ENCODE measurements at regions not wholly inside any gene's neighbourhood (a gene's known extent, or its start where the extent isn't known, plus 50 kb on each side); places are given as distances from the start of the nearest gene placed in this dataset.

DNA sequence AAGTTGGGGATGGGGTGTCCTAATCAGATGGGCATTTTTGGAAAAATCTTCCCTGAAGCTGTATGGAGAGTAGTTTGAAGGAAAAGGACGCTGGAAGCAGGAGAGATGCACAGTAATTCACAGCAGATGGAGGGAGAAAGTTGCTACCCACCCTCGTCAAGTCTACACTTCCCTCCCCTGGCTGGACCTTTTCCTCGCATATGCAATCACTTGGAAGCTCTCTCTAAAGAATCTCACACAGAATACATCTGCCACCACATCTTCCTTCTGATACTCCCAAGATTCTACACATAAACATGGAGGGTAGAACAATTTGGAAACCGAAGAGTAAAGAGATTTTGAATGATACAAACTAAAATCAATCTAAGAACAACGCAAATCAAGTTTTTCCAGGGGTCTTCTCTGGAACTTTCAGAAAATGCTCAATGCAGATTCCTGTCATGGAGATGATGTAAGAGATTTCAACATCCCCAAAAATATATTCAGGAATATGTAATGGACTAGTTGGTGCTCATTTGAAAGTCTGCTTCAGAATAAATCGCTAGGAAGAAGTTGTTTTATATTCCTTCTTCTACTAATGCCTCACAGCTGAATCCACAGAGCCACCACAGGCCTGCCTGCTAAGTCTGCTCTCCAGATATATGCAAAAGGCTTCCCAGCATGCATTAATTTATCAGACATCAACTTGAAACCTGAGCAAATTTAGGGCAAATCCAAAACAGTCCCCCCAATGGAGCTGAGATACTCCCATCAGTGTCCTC lies 291.5 kb downstream of the LRATD1 start:
- no peak for DNase-seq

DNA sequence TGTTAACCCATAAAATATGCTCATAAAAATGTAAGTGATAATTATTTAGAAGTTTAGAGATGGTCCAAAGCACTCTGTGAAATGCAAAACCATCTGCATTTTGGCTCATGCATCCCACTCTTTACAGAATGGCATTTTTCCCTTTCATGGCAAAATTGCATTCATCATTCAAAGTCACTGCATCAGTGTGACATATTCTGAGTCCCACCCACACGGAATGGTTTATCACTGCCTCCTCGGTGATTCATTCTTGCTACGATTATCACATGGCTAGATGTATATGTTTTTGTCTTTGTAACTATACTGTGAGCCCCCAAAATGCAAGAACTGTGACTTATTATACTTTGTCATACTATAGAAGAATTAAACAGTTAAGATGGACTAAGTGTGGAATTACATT lies 293.0 kb downstream of the LRATD1 start:
- DNase-seq, result no peak

DNA sequence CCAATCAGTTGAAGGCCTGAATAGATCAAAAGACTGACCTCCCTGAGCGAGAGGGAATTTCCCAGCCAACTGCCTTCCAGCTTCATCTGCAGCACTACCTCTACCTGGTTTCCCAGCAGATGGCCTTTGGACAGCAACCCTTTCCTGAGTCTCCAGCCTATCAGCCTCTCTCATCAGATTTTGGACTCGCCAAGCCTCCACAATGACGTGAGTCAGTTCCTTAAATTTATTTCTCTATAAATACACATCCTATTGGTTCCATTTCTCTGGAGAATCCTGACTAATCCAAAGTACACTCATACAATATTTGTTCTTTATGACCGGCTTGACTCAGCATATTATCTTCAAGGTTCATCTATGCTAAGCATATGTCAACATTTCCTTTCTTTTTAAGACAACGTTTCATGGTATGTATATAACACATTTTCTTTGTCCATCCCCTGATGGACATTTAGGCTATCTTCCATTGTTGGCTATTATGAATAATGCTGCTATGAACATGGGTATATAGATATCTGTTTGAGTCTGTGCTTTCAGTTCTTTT lies 294.6 kb downstream of the LRATD1 start:
- DNase-seq, result no peak

DNA sequence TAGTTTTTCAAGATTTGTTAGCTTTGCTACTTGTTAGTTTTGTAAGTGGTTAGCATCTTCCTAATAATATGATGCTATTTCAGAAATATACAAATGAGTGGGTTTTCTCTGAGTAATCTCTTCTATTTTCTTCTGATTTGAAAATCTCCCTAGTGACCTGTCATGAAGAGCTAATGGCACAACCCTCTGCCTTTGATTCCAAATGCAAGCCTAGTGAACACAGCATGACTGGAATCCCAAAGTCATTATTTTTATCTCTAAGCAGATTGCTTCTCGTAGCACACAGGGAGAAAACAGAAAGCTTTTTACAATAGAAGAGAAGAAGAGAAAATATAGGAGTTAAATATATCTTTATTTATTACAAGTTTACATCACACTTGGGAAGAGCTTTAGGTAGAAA lies 295.5 kb downstream of the LRATD1 start:
- DNase-seq, result no peak

DNA sequence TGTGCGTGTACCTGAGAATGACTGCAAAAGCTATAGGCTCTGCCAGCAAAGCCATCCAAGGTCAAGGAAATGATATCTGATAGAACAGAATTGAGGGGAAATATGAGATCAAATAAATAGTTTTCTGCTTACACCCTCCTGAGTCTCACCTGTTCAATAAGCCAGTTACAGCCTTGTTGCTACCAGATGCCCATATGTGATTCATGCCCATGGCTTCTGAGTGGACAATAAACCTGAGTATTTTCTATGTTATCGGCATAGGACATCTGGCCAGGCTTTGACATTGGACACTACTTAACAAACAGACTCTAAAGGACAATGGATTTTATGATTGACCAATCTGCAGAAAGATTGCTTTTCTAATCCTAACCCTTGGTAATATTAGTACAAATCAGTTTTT lies 297.9 kb downstream of the LRATD1 start:
- no peak for DNase-seq

DNA sequence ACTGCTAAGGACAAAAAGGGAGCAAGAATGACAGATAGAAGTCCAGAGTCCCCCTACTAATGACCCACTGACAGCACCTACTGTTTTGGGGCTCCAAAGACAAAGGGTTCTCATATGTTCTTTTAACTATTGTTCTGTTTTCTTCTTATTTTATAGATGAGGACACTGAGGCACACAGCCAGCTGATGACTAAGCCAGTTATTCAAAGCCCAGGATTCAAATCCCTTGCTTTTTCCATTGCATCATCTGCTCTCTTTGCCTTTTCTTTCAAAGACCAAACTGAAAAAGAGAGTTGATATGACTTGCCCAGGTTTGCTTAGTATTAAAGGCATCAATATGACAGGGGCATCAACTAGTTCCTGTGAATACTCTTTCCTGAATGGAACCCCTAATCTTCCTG lies 299.8 kb downstream of the LRATD1 start:
- no peak for DNase-seq

DNA sequence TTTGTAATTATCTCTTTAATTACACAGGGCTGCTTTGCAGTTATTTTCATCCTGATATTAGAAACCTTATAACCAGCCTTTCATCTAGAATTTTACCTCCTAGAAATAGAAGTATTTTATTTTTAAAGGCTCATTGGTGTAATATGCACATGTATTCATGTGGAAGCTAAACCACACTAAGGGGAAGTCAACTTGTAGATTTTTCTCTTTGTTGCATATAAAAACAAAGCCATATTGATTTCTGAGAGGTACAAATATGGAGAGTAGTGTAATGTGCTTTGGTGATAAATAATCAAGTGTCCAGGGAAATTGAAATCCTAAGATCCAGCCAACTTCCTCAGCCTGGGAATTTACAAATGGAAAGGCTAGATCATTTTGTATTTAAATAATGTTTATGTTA lies 301.2 kb downstream of the LRATD1 start:
- DNase-seq, result no peak

DNA sequence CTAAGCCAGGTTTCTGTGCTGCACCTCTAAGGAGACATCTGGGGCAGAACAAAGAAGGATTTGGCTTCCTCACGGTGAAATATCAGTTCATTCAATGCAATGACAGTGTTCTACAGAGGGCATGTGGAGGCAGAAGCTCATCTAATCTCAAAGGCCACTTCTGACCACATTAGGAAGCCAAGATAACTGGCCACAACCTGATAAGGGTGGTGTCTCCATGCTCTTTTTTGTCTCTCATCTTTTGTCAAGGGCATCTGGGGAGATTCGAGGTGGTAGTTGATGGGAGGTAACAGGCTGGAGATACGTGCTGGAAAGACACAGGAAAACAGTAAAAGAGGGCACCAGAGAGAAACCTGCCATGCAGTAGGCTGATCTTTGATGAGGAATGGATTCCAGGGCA lies 303.9 kb downstream of the LRATD1 start:
- DNase-seq, result no peak

DNA sequence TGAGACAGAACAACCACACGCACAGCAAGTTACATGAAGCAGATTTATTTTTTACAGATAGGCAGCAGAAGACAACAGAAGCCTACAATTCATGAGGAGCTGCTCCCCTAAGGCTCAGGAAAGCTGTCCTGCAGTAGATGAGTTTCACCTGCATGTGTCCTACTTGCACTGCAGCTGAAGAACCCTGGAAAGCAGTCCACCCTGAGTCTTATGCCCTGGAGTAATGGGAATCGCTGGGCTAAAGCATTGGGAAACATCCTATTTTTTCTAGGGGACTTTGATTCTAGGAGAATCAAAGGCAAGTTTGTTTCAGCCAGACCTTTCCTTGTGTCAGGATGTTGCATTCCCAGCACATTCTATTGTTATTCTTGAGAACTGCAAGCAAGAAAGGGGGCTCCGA lies 304.8 kb downstream of the LRATD1 start:
- no peak for DNase-seq

DNA sequence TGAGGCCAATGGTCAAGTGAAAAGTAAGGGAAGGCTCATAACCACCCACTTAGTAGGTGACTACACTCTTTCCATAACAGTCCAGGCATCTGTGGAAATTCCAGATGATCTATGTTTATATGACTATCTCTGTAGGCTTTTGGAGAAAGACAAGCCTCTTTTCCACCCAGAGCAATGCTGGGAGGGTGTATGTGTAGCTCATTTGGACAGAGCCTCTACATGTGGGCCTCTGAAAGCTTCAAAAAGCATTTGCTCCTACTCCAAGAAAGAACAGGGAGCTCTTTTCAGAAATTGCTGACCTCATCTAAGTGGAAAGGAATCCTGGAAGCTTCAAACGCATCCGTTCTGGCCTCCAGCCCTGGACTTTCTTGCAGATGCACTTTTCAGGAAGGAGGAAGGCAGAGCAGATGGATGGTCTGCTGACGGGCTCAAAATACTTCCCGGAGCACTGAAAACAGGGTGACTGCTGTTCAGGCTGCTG lies 308.7 kb downstream of the LRATD1 start:
- no peak for DNase-seq

DNA sequence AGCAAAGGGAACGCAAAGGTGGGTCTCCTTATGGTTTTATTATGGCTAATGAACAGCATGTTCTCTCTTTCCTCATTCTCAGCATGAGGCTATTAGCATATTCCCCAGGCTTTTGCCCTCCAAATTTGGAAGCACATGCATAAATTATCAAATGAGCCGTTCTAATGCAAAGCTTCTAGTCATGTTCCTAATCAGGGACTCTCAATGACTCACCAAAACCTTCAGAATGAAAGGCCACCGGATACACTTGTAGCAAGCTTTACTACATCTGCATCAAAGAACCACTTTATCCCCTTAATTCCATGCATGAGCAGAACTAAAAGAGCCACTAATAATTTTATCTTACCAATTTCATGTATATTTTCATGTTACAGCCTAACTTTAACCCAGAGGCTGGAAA lies 310.5 kb downstream of the LRATD1 start:
- DNase-seq, result no peak

DNA sequence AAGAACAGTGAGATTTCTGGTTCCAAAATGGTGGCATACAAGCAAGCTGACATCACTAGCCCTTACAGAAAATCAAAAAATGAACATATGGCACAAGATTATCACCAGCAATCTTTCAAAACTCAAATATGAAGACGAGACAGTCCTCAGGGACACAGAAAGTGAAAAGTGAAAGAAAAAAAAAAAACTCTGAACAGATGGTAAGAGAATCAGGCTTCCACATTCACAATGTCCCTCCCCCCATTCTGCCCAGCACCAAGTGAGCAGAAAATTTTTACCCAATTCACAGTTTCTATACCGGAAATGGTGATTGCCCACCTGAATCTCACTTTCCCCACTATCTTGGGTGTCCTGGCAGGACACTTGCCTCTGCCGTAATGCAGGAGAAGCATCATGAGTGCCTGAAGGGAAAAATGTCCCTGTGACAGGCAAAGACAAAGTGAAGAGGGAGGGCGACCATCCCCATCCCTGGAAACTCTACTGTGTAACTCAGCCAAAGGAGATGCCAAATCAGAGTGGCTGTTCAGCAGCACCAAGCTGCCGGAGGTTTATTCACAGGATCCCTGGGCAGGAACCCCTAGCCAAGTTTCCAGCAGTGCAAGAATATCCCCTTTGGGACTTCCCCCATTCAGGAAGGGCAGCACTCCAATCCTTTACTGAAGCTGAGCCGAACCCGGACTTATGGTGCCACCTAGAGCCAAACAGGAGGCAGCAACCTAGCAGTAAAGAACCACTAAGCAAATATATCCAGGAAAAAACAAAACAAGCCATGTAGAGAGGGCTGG lies 312.2 kb downstream of the LRATD1 start:
- DNase-seq, result peak; percentile 4

DNA sequence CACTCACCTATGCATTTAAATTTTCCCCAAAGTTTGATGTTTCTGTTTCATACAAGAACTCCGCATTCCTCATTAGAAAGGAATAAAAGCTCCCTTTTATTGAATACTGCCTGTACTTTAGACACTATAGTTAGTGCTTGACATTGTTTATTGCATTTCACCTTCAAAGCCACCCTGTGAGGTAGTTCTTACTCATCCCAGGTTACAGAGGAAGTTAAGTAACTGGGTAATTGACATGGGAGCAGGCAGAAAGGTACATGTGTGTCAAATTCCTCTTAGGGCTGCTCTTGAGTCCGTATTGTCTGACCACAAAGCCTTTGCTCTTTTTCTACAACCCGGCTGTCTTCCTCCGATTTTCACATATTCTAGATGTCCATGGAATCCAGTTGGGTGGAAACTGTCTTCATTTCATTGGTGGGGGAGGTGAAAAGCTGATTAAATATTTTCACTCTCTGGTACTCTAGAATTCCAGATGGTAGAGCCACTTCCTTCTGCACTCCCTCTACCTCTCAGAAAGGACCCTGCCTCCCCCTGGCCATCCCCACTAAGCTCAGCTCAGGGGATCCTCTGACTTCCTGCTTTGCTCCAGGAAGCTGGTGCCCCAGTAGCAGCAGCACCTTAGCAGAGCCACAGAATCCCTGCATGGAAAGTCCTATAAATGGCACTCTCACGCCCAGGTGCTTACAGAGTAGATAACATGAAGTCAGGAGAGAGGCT lies 319.2 kb downstream of the LRATD1 start:
- DNase-seq, result no peak

DNA sequence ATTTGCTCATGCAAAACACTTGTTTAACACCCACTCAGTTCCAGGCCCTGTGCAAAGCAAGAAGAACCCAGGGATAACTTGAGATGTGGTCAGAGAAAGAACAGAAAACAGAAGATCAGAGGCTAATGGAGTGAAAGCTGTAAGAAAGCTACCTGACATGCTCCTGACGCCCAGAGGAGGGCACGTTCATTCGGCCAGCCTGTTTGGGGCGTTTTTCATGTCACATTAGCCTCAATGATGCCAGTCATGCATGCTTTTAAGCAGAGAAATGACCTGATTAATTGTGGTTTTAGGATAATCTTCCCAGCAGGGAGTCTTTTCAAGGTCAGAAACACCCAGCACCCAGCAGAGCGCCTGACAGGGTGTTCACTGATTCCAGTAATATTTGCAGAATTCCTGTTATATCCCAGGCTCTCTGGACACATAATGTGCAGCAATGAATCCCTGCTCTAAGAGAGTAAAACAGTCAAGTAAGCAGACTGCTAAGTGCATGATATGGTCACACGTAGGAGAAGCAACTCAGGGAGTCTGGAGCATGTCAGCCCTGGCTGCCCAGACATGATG lies 320.0 kb downstream of the LRATD1 start:
- DNase-seq, result no peak

DNA sequence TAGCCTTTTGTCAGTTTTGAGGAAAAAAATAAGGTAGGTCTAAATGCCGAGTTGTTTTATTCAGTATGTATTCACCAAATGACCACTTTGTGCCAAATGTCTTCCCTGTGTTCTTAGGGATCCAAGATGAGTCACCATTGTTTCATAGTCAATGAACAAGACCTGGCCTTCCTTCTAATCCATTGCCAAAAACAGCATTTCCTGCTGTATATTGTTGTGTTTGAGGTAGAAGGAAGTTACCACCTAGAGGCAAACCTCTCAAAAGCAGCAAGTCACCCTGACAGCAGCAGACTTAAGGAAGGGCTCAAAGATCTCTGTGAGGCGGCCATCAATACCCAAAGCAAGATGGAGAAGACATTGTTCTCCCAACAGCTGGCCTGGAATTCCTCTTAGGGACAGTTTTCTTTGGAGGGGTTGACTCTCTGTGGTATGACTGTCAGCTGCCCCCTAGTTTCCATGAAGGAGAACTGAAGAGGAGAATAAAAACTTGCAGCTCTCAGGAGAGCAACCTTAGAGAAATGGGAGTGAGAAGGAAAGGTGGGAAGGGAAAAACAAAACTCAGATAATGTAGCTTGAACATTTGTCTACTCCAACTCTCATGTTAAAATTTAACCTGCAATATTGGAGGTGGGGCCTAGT lies 328.3 kb downstream of the LRATD1 start:
- no peak for DNase-seq

DNA sequence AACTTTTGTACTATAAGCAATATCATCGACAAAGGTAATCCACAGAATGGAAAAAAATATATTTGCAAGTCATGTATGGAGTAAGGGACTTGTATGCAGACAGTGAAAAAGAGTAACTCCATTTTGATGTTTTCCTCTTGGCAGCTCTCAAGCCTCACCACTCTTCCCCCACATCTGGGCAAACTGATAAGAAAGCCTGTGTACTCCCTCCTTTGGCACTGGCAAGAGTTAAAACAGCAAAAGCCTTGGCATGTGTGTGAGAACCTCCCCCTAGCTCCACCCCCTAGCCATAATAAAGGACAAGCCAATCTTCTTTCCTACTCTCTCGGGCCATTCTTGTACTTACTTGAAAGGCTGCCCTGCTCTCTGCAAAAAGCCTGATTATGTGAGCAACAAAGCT lies 335.2 kb downstream of the LRATD1 start:
- DNase-seq, result no peak

DNA sequence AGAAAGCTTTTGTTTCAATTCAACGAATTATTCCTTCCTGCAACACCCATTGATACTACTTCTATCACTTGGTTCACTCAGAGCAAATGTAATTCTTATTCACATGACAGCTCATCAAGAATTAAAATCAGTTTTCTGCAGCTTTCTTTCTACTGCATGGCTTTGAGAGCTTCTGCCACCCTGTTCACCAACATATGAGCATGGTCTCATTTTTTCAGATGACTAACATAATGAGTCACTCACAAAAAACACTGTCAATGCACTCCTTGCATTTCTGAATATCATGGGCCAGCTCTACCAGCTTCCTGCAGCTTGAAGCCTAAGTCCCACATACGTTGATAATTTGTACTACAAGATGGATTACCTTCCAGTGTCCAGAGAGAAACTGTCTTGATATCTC lies 342.9 kb downstream of the LRATD1 start:
- DNase-seq, result no peak

DNA sequence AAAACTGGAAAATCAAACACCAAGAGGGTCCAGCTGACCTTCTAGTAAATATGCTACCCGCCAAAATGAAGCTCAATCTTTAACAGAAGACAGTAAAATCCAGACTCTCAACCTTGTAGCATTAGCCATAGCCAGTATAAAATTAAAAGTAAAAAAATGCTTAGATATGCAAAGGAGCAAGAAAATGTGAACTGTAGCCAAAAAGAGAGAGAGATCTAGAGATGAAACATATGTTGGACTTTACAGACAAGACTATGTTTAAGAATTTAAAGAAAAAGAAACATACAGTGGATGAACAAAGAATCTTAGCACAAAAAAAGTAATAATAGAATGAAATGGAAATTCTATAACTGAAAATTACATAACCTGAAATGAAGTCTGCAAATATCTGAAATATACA lies 344.5 kb downstream of the LRATD1 start:
- DNase-seq, result no peak

DNA sequence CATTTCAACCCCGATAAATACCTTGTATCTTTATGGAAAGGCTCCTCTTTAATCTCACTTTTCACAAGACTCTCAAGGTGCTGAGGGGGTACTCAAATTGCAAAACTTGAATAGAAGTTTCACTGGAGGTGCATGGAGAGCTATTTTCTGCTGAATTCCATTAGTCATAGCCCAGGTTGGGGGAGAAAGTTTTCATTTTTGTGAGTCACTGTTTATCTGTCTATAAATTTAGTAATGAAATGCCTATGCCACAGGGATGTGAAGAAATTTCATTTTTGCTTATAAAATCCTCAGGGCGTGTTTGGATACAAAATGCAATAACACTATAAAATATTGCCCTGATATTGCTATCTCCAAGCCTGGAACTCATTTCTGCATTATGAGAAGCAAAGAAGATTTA lies 346.3 kb downstream of the LRATD1 start:
- DNase-seq, result no peak

DNA sequence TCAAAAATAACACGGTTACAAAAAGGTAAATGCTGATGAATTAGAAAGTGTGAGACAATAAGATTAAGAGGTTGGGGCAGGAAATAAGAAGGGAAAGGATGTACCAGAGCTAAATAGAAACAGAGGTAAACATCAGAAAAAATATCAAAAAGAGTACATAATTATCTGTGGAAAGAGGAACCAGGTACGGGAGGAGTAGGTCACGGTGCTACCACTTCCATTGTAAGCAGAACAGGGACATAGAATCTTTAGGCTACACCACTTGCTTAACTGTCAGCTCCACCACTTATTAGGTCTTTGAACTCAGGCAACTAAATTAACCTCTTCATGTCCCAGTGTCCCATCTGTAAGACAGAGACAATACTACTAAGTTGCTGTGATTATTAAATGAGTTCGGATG lies 350.3 kb downstream of the LRATD1 start:
- peak; percentile 5 for DNase-seq

DNA sequence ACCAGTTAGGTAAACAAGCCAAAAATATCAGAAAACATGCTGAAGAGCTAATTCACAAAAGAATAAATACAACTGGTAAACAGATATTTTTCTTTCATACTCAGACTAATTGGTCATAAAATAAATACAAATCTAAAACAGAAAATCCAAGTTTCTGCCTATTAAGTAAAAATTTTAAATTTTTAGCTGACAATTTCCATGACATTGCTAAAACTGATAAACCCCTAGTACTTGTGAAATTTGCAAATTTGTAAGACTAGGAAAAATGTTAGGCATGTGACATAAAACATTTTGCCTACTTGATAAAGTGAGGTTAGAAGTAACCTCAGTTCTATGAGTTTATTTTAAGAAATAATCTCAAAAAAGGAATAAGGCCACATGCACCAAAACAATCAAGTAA lies 356.1 kb downstream of the LRATD1 start:
- DNase-seq, result no peak

DNA sequence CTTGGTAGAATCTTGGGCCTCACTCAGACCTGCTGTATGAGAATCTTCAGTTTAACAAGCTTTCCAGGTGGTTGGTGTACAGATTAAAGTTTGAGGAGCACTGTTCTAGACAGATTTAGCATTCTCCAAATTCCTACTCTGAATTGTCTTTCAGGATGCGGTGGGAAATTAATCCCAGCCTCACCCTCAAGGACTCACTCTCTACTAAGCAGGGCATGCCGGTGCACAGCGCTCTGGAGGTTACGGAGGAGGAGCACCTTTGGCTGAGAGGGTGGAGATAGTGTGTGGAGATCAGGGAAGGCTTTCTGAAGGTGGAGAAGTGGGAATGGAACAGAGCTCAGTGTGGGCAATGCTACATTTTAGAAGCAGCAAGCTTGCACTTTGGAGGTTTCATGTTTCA lies 359.2 kb downstream of the LRATD1 start:
- no peak for DNase-seq

DNA sequence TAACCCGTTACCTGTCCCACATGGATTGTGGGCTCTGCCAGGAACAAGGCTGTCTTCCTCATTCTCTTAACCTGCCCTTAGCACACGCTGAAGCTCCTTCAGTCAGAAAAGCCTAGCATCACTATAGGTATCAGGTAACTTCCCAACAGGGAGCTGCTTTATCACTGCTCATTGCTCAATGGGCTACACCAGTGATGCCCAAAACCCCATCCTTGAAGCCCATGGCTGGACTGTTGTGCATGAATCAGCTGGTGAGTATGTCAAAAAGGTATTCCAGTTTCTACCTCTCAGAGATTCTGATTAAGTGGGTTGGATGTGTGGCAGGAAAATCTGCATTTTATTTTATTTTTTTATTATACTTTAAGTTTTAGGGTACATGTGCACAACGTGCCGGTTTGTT lies 362.2 kb downstream of the LRATD1 start:
- DNase-seq, result no peak

Data from MV-4-11 (cell line).